K562 (cell line): ENCODE measurements at regions not wholly inside any gene's neighbourhood (a gene's known extent, or its start where the extent isn't known, plus 50 kb on each side); places are given as distances from the start of the nearest gene placed in this dataset.
"Not testable (repeated sequence)": the region's sequence is repeated elsewhere in the genome, so short reads cannot be mapped to it uniquely, and the experiment has no call there.

Source experiments
- ATAC-seq: fragments of 200-7000 bp; cut with Tn5 transposase; 3 replicates; pipeline ENCODE4 v1.9.1; 2020; ENCODE audit warnings: moderate library complexity
- BruUV-seq: library from RNA; stranded (reverse); fragments of 400-500 nt; replicated peaks from 2 replicates; lab custom pipeline; 2021; lab: Mats Ljungman, UMichigan
- CTCF ChIA-PET: fragments of 300-600 bp; formaldehyde crosslinking; extraction: SDS; loops from one replicate; lab custom pipeline; 2021; ENCODE audit warnings: low intra/inter-chr PET ratio; lab: Yijun Ruan, JAX
- POLR2A ChIA-PET: fragments of 300-600, 350-650 bp; sonication (Branson Sonifier 250); formaldehyde crosslinking; extraction: SDS; loops from one replicate; lab custom pipeline; 2021; ENCODE audit warnings: antibody characterized with exemption, inconsistent platforms; lab: Yijun Ruan, JAX
- DNase-seq, 4 experiments: peaks; one replicate each; pipeline versions ENCODE4 v3.0.0 to v3.0.0-alpha.2; 2011 to 2018; ENCODE audit warnings: low spot score in 3 of 4, mixed read lengths in 3 of 4; ENCODE audit errors: extremely low read depth in 1 of 4
- FAIRE-seq: peaks from 2 replicates; lab custom pipeline; 2011; peaks lifted over from hg19 to GRCh38; lab: Jason Lieb, UNC
- H2AFZ ChIP-seq: 2 replicates; pipeline ENCODE4 v1.6.0; 2011; ENCODE audit warnings: low read depth, low read length, control low read depth, inconsistent platforms
- H3K27ac ChIP-seq: fragments of 200-600 bp; 3 replicates; pipeline ENCODE4 v1.8.0; 2011; ENCODE audit warnings: low read depth, mild to moderate bottlenecking, control low read depth, inconsistent platforms, low read length, moderate library complexity, mixed read lengths; ENCODE audit errors: extremely low read depth
- H3K27me3 ChIP-seq, 2 experiments: fragments of 300-600 bp in 1 of 2; 2 replicates in 1 of 2; 3 replicates in 1 of 2; pipeline versions ENCODE4 v1.6.0 to v1.8.0; 2011; ENCODE audit warnings: inconsistent platforms in 2 of 2, low read length in 2 of 2, mild to moderate bottlenecking in 1 of 2, mixed read lengths in 1 of 2, moderate library complexity in 1 of 2; ENCODE audit not compliant: control insufficient read depth in 2 of 2, insufficient read depth in 2 of 2
- H3K36me3 ChIP-seq: fragments of 300-600 bp; 3 replicates; pipeline ENCODE4 v1.8.0; 2011; ENCODE audit warnings: mild to moderate bottlenecking, low read length, inconsistent platforms; ENCODE audit not compliant: control insufficient read depth, insufficient read depth
- H3K4me1 ChIP-seq, 2 experiments: fragments of 200-600 bp in 1 of 2; replicated peaks in 1 of 2; 2 replicates in 1 of 2; 3 replicates in 1 of 2; pipeline versions ENCODE4 v1.5.1 to v1.8.0; 2011; ENCODE audit warnings: inconsistent platforms in 2 of 2, low read length in 2 of 2, mild to moderate bottlenecking in 1 of 2, mixed read lengths in 1 of 2, moderate library complexity in 1 of 2; ENCODE audit not compliant: control insufficient read depth in 2 of 2, insufficient read depth in 2 of 2
- H3K4me2 ChIP-seq: 2 replicates; pipeline ENCODE4 v1.6.1; 2011; ENCODE audit warnings: low read length, control low read depth, inconsistent platforms, mixed read lengths; ENCODE audit not compliant: insufficient read depth
- H3K4me3 ChIP-seq: fragments of 200-600 bp; sonication (generic), shearing (Covaris generic); 2 replicates; pipeline ENCODE4 v1.5.1; 2016; ENCODE audit warnings: control low read depth, inconsistent platforms
- H3K79me2 ChIP-seq: fragments of 200-600 bp; 3 replicates; pipeline ENCODE4 v1.8.0; 2011; ENCODE audit warnings: low read length, inconsistent platforms; ENCODE audit not compliant: control insufficient read depth, insufficient read depth
- H3K9ac ChIP-seq, 2 experiments: 2 replicates each; pipeline versions ENCODE4 v1.6.0 to v1.6.1; 2011; ENCODE audit warnings: low read depth in 2 of 2, low read length in 2 of 2, control low read depth in 1 of 2, inconsistent platforms in 1 of 2, mild to moderate bottlenecking in 1 of 2, mixed read lengths in 1 of 2; ENCODE audit not compliant: insufficient read depth in 1 of 2
- H3K9me1 ChIP-seq: one replicate; pipeline ENCODE4 v1.6.0; 2011; ENCODE audit warnings: inconsistent platforms, mild to moderate bottlenecking, low read length, moderate library complexity; ENCODE audit not compliant: control insufficient read depth, insufficient read depth
- H3K9me3 ChIP-seq: replicated peaks from 2 replicates; pipeline ENCODE4 v1.5.1; 2011; ENCODE audit warnings: low read depth, low read length, inconsistent platforms; ENCODE audit not compliant: control insufficient read depth, insufficient read depth
- H4K20me1 ChIP-seq: replicated peaks from 2 replicates; pipeline ENCODE4 v1.6.1; 2011; ENCODE audit warnings: low read length, inconsistent platforms, mixed read lengths; ENCODE audit not compliant: control insufficient read depth, insufficient read depth
- HMGXB4 ChIP-seq: sonication (generic); formaldehyde crosslinking; IDR thresholded peaks from 2 replicates; pipeline ENCODE4 v1.8.1; 2023; ENCODE audit warnings: mild to moderate bottlenecking, missing genetic modification reagents
- KHSRP ChIP-seq: fragments of 450-650 bp; IDR thresholded peaks from 2 replicates; pipeline ENCODE4 v1.6.1; 2017
- LEF1 ChIP-seq: fragments of 450-650 bp; IDR thresholded peaks from 2 replicates; pipeline ENCODE4 v1.6.1; 2016; ENCODE audit warnings: mild to moderate bottlenecking
- MEF2D ChIP-seq: conservative IDR thresholded peaks from 2 replicates; pipeline ENCODE4 v1.6.1; 2016; ENCODE audit warnings: low read depth, missing genetic modification characterization, missing compliant biosample characterization
- VEZF1 ChIP-seq: fragments of 200-800 bp; sonication (Bioruptor generic); IDR thresholded peaks from 2 replicates; pipeline ENCODE4 v1.6.1; 2017; ENCODE audit warnings: missing genetic modification characterization, missing compliant biosample characterization
- ZNF354B ChIP-seq: fragments of 250-450 bp; sonication (Bioruptor Pico); IDR thresholded peaks from 2 replicates; pipeline ENCODE4 v1.4.0; 2020
- ZNF785 ChIP-seq: fragments of 250-450 bp; sonication (Bioruptor Pico); IDR thresholded peaks from 2 replicates; pipeline ENCODE4 v1.4.0; 2020; ENCODE audit warnings: mild to moderate bottlenecking
- WGBS: fragments of 100-300 bp; shearing (Covaris generic); methylation state at CpG from one replicate; pipeline ENCODE4 v1.1.6; 2016; ENCODE audit warnings: low coverage, mixed read lengths; ENCODE audit not compliant: insufficient coverage; ENCODE audit errors: missing lambda C conversion rate; 5-methylcytosine and 5-hydroxymethylcytosine counted together
- in situ Hi-C: fragments of 300-500 bp; cut with MboI; formaldehyde crosslinking; loops from 4 replicates; pipeline ENCODE4 v1.15.0; 2018; ENCODE audit warnings: inconsistent platforms, mixed read lengths
- intact Hi-C: fragments of 100-400 bp; cut with micrococcal nuclease; formaldehyde crosslinking; loops from 2 replicates; pipeline ENCODE4 v1.14.2; 2022

- Histone ChIP-seq H3K4me2 (no peak overlapping the region), H3K4me3 (no peak overlapping the region), H3K9me3 (no peaks in the 10 kb centered on the region), H3K27ac (no peak overlapping the region), H3K9me1 (no peaks in the 10 kb centered on the region), H4K20me1 (no peaks in the 10 kb centered on the region), H3K36me3 (no peaks in the 10 kb centered on the region), H3K27me3 (no peaks in the 10 kb centered on the region), H2AFZ (no peak overlapping the region), H3K9ac (no peak overlapping the region), H3K4me1 (no peaks in the 10 kb centered on the region), H3K79me2 (no peaks in the 10 kb centered on the region)
- intact Hi-C loops: no loop called here
- no peak for ATAC-seq
- POLR2A ChIA-PET: no interaction called here
- TF ChIP-seq LEF1: no peak
- TF ChIP-seq HMGXB4: no peak
- no peak for TF ChIP-seq ZNF354B (CRISPR knock-in tag)
- no peak for TF ChIP-seq KHSRP
- TF ChIP-seq MEF2D (tag): no peak
- no peak for TF ChIP-seq VEZF1
- TF ChIP-seq ZNF785: no peak
- no peak for DNase-seq
- CTCF ChIA-PET: interaction anchor here (0.7 kb wide), 1 partner anchor 135 kb away, joined by 3 read pairs; no protein-coding TSS in a partner anchor
- no peak for FAIRE-seq
- in situ Hi-C loops: no loop called here
- 3% methylated on average over 7 of the region's 7 CpGs for WGBS
- no TSS peak for BruUV-seq
Measured at GRCh38 chr10:37010741-37011140, 114.7 kb upstream of the ANKRD30A start.

GRCh38 chr10:37008276-37008675 is 117.1 kb upstream of the ANKRD30A start:
- FAIRE-seq, H3K27me3 ChIP-seq: not testable (repeated sequence)
- 0% methylated on average over 2 of the region's 2 CpGs for WGBS

More at GRCh38 chr10:37008276-37008675, 117.1 kb upstream of the ANKRD30A start:
- H2AFZ ChIP-seq, H3K36me3 ChIP-seq, H3K4me2 ChIP-seq, H4K20me1 ChIP-seq, H3K4me1 ChIP-seq, BruUV-seq, ATAC-seq, CTCF ChIA-PET, H3K9me3 ChIP-seq, intact Hi-C loops, H3K79me2 ChIP-seq, H3K9me1 ChIP-seq, H3K27ac ChIP-seq, in situ Hi-C loops, H3K4me3 ChIP-seq, DNase-seq, H3K9ac ChIP-seq: not testable (repeated sequence)
- POLR2A ChIA-PET: interaction anchor here (0.6 kb wide), 1 partner anchor 475 kb away, joined by 4 read pairs; no protein-coding TSS in a partner anchor
